ENCODE measurements at regions not wholly inside any gene's neighbourhood (a gene's known extent, or its start where the extent isn't known, plus 50 kb on each side); places are given as distances from the start of the nearest gene placed in this dataset.

- no peak for DNase-seq (ENCODE audit: low read depth)
Observed at GRCh38 chr16:5590416-5590815, 492.8 kb upstream of the EEF2KMT start.

DNA sequence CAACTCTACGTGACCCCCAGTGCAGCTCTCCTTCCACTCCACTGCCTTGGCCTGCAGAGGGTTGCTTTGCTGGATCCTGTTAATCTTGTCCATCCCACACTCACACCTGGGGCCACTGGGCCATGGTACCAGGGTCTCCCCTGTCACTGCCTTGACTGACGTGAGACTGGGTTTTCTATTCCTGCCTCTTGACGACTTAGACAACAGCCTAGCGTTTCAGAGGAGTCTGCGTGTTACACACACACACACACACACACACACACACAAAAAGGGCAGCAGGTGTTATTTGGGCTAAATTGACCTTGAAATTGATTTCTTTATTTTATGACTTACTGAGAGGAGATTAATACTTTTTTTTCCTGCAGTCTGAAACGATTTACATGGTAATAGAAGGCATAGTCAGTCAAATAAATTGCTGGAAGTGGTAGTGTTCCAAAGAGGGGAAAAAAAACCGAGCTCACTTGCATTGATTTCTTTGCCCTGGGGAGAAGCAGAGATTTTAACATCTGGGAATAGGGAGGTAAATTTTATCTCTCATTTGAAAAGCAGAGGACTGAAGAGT, 492.3 kb upstream of the EEF2KMT start:
- no peak for DNase-seq (ENCODE audit: low read depth)

- DNase-seq (ENCODE audit: low read depth) = no peak
Observed at GRCh38 chr16:5584109-5584508, 486.5 kb upstream of the EEF2KMT start.

DNA sequence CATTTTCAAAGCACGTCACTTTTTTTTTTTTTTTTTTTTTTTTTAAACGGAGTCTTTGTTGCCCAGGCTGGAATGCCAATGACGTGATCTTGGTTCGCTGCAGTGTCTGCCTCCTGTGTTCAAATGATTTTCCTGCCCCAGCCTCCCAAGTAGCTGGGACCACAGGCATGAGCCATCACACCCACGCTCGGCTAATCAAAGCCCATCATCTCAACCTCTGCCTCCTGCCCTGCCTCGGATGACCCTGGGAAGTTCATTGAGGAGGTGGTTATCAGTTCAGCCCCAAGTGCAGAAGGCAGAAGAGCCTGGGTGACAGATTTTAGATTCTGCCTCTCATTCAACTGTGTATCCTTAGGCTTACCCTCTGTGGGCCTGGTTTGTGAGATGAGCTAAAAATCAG, 484.9 kb upstream of the EEF2KMT start:
- DNase-seq (ENCODE audit: low read depth) = no peak

- DNase-seq (ENCODE audit: low read depth) = no peak
Observed at GRCh38 chr16:5581908-5582307, 484.3 kb upstream of the EEF2KMT start.

DNA sequence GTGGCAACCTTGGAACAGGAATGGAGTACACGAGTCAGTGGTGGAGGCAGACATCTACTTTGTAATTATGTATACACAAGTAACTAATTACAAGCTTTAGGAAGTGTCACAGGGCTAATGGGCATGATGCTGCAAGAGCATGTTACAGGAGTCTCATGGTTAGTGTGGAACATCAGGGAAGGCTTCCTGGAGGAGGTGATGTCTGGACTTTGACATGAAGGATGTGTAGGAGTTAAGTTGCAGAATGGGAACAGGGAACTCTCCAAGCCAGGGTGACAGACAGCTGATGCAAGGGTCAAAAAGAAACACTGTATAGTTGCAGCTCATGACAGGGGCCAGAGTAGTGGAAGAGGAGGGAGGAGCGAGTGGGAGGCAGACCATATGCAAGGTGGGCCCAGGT, 483.8 kb upstream of the EEF2KMT start:
- DNase-seq (ENCODE audit: low read depth) = no peak

DNA sequence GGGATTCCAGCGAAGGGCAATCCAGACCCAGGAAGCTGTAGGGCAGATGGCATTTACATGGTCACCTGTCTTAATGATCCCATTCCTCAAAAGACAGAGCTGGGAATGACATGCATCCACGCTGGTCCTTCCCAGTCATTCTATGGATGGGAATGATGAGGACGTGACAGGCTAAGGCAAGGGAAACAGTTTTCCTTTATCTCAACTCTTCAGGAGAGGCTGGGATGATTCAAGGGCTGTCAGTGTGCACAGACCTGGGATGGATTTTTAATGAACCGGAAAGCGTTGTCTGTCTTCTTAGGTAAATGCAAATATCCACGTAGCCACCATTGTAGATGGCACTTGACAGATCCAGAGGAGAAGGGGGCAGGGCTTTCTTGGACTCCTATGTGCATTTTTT, 483.2 kb upstream of the EEF2KMT start:
- no peak for DNase-seq (ENCODE audit: low read depth)

GRCh38 chr16:5580296-5580695, 482.7 kb upstream of the EEF2KMT start:
- no peak for DNase-seq (ENCODE audit: low read depth)

DNA sequence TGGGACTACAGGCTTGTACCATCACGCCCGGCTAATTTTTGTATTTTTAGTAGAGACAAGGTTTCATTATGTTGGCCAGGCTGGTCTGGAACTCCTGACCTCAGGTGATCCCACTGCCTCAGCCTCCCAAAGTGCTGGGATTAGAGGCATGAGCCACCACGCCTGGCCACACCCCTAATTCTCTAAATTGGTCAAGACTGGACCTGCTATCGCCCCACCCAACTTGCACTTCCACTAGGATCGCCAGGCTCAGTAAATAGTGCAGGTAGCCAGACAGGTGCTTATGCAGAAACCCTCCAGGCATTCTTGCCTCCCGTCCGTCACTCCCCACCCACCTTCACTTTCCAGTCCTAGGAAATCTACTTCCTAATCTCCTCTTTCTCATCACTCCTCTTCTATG, 481.4 kb upstream of the EEF2KMT start:
- DNase-seq (ENCODE audit: low read depth) = no peak

- no peak for DNase-seq (ENCODE audit: low read depth)
Observed at GRCh38 chr16:5577463-5577862, 479.9 kb upstream of the EEF2KMT start.

DNA sequence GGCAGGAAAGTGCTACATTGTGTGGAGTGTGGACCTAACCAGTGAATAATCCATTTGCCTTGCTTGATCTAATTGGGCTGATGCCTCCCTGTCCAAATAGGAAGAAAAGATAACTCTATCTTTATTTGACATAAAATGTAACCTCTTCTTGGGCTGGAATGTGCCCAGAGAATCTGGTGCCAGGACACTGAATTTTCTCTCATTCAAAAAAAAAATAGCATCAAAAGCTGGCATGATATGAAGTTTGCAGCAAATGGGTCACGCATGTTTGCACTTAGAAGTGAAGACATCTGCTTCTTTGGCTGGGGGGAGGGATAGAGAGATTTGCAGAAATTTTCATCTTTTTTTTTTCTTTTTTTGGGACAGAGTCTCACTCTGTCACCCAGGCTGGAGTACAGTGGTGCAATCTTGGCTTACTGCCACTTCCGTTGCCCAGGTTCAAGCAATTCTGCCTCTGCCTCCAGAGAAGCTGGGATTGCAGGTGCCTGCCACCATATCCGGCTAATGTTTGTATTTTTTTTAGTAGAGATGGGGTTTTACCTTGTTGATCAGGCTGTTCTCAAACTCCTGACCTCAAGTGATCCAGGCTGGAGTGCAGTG, 478.2 kb upstream of the EEF2KMT start:
- DNase-seq (ENCODE audit: low read depth) = no peak

DNA sequence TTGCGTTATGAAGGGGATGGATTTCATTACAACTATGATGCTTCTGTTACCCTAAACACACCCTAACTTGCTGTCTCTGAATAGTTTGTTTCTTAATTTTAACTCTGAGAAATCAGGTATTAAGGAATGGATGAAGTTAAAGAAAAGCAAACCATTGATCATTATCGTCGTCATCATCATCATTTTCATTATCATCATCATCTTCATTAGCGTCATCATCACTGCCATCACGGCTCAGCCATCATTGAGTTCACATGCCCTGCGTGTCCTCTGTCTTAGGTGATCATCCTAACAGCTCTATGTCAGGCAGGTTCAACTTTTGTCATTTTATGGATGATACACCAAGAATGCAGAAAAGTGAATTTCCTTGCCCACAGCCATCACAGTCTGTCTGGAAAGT, 477.5 kb upstream of the EEF2KMT start:
- DNase-seq (ENCODE audit: low read depth) = no peak

GRCh38 chr16:5572056-5572455, 474.5 kb upstream of the EEF2KMT start:
- no peak for DNase-seq (ENCODE audit: low read depth)

DNA sequence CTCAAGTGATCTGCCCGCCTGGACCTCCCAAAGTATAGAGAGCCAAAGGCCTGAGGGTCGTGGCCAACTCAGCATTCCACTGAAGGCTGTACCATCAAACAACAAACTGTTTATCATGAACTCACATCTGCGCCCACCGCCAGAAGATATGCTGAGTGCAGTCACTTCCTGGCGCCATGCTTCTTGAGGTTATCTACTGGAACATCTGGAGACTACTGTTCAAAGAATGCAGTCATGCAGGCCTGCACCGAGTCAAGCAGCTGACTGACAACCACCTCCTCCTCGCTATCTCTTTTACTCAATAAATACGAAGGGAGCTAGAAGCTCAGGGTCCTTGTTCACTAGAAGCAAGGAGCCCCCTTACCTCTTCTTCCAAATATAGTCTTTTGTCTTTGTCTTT, 473.9 kb upstream of the EEF2KMT start:
- no peak for DNase-seq (ENCODE audit: low read depth)

GRCh38 chr16:5561800-5562199, 464.2 kb upstream of the EEF2KMT start:
- DNase-seq (ENCODE audit: low read depth) = no peak

DNA sequence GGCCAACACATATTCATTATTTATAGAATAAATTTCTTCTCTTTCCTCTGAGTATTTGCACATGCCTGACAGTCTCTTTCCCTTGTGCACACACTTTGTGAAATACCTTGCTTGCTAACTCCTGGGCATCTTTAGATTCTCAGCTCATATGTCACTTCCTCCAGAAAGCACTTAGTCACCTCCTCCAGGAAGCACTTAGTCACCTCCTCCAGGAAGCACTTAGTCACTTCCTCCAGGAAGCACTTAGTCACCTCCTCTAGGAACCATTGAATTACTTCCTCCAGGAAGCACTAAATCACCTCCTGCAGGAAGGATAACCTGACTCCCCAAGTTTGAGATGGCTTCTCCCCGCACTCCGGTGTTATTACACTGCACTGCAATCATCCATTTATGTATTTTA, 462.5 kb upstream of the EEF2KMT start:
- DNase-seq (ENCODE audit: low read depth) = no peak

- DNase-seq (ENCODE audit: low read depth) = no peak
Observed at GRCh38 chr16:5557966-5558365, 460.4 kb upstream of the EEF2KMT start.

- no peak for DNase-seq (ENCODE audit: low read depth)
Observed at GRCh38 chr16:5557448-5557847, 459.9 kb upstream of the EEF2KMT start.

GRCh38 chr16:5556158-5556810, 458.7 kb upstream of the EEF2KMT start:
- DNase-seq (ENCODE audit: low read depth) = no peak

DNA sequence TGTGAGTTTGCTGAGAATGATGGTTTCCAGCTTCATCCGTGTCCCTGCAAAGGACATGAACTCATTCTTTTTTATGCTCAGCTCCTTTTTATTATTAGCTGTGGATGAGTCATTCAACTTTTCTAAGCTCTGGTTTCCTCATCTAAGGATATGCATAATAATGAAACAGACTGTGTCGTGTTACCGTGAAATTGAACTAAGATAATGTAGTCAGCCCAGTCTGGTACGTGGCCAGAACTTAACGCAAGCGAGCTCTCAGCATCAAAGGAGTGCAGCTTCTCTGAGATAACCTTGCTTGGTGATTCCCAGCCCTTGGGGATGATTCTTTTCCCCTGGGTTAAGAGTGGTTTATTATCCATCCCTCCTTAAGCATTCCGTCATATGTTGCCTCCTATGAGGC, 454.3 kb upstream of the EEF2KMT start:
- no peak for DNase-seq (ENCODE audit: low read depth)

DNA sequence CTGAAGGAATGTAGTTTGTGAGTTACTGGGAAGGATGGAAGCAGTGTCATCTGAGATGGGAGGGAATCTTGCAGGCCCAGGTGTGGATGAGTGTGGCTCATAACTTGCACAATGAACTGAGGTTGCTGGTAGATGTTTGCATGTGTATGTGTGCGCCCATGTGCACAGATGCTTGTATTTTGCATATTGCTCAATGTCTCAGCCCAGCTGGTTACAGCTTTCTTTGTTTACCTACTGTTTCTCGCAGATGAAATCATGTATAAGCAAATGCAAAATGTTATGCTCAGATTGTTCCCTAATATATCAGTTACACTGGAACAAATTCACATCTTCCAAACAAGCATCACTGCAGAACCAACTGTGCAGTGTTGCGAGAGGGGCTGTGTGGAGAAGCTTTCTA, 452.2 kb upstream of the EEF2KMT start:
- no peak for DNase-seq (ENCODE audit: low read depth)

DNA sequence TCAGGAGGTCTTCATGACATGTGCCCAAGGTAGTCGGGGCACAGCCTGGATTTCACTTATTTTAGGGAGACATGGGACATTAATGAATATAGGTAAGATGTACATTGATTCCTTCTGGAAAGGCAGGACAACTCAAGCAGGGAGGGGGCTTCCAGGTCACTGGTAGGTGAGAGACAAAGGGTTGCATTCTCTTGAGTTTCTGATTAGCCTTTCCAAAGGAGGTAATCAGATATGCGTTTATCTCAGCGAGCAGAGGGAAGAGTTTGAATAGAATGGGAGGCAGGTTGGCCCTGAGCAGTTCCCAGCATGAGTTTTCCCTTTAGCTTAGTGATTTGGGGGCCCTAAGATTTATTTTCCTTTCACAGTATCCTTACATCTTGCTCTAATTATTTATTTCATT, 443.8 kb upstream of the EEF2KMT start:
- no peak for DNase-seq (ENCODE audit: low read depth)

DNA sequence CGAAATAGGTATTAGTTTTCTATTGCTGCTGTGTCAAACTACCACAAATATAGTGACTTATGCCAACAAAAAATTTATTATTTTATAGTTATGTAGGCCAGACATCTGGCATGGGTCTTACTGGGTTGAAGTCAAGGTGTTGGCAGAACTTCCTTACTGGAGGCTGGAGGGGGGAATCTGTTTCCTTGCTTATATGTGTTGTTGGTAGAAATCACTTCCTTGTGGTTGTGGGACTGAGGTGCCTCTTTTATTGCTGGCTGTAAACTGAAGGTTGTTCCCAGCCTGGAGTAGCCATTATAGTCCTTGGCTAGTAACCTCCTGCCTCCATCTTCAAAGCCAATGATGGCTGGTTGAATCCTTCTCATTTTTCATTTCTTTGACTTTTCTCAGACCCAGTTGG, 439.8 kb upstream of the EEF2KMT start:
- no peak for DNase-seq (ENCODE audit: low read depth)

GRCh38 chr16:5533321-5533888, 435.8 kb upstream of the EEF2KMT start:
- no peak for DNase-seq (ENCODE audit: low read depth)
